ENCODE measurements at regions not wholly inside any gene's neighbourhood (a gene's known extent, or its start where the extent isn't known, plus 50 kb on each side); places are given as distances from the start of the nearest gene placed in this dataset.
"Not testable (repeated sequence)": the region's sequence is repeated elsewhere in the genome, so short reads cannot be mapped to it uniquely, and the experiment has no call there.

- DNase-seq, result no peak
Observed at GRCh38 chr9:90175865-90176264, 466.8 kb downstream of the DIRAS2 start.

- peak; percentile 44 to 87 (median 53) for DNase-seq
Observed at GRCh38 chr9:90176901-90177300, 465.7 kb downstream of the DIRAS2 start.

DNA sequence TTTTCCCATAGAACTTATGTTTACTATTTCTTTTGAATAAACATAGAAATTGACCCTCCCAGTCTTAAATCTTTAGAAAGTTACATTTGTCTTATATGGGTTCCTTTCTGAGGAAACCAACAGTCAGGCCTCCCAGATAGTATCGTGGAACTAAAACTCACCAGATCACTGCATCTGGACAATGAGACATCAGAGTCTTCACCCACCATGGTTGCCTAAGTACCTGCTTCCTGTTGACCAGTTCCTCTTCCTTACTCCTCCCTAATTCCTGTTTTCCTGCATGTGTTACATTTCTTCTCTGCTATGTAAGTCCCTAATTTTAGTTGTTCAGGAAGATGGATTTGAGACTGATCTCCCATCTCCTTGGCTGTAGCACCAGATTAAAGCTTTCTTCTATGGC is 462.2 kb downstream of the DIRAS2 start:
- DNase-seq, result no peak

- no peak for DNase-seq
Observed at GRCh38 chr9:90188656-90189055, 454.0 kb downstream of the DIRAS2 start.

- DNase-seq, result no peak
Observed at GRCh38 chr9:90189306-90189705, 453.3 kb downstream of the DIRAS2 start.

DNA sequence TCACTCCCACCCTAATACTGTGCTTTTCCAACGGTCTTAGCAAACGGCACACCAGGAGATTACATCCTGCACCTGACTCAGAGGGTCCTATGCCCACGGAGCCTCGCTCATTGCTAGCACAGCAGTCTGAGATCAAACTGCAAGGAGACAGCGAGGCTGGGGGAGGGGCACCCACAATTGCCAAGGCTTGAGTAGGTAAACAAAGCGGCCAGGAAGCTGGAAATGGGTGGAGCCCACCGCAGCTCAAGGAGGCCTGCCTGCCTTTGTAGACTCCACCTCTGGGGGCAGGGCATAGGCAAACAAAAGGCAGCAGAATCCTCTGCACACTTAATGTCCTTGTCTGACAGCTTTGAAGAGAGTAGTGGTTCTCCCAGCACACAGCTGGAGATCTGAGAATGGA is 450.2 kb downstream of the DIRAS2 start:
- DNase-seq, result not testable (repeated sequence)

DNA sequence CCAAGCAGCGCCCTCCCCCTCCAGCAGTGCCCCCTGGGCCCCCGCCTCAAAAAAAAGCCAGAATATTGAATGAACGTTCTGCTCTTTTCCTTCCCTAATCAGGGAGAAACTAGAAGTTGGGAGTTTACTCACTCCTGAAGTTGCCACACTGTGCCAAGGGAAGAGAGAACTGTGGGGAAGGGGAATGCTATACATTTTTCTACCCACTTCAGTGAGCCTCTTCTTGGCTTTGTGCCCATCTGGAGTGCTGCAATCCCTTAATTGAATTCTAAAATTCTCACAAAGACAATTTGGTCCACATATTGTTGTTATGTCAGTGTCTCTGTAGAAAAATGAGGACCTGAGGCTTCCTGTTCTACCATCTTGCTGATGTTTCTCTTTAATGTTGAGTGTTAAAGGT is 443.7 kb downstream of the DIRAS2 start:
- DNase-seq, result no peak

DNA sequence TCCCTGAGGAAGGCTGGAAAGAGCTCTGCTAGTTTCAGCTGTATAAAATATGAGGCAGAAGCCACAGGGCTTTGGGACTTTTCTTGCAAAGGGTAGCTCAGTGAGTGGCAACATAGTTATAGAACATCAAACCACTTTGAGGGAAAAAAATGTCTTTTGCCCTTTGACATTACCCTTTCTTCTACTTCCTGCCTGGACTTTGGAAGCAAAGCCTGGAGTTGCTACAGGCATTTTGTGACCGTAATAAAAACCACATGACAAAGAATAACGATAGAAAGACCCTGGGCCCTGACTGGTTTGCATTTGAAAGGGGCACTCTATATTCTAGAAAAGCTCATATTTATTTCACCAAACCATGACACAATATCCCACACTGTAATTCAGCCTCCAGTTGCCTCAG is 440.9 kb downstream of the DIRAS2 start:
- no peak for DNase-seq

DNA sequence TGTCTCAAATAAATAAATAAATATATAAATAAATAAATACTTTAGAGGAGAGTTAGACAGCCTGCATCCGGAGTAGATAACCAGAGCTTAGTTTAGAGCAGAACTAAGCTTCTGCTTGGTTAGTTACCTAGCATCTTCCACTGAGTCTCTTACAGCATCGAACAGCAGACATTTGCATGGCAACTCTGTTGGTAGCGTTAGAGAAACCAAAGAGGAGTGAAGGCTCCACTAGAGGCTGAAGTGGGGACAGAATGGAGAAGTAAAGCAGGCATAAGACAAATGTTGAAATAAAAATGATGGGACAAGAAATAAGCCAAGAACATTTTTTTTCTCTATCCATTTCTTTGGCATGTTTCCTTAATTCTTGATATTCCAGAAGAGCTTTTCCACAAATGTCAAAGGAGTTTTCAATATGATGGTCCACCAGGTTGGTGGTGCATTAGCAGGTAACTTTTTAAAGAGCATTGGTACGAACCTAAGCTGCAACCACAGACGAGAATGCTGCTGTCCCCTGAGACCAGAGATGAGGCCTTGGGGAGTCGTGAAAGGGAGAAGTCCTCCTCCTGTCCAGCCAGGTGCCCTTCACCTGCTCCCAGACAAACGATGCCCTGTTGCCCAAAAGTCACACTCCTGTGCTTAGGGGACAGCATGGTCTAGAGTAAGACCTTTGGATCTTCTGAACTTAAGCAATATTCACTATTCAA is 438.3 kb downstream of the DIRAS2 start:
- DNase-seq, result no peak

- DNase-seq, result not testable (repeated sequence)
Observed at GRCh38 chr9:90213045-90213444, 429.6 kb downstream of the DIRAS2 start.

DNA sequence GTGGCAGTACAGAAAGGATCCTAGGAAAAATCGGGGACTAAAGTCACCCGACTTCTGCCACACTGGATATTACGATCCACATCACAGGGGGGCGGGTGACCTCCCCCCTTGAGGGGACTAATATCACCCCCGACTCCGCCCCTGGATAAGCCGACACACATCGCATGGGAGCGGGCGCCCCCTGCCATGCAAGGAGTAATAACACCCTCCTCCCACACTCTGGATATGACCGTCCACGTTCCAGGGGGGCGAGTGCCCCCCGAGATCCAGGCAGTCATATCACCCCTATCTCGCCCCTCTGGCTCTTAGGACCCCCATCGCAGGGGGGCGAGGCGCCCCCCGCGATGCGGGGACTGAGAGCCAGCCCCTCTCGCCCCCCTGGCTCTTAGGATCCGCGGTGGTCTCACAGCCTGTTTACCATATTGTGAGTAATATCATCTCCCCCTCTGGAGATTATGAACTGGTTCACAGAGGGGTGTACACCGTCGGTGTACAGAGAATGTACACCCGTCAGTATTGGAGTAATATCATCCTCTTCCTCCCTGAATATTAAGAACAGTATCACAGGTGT is 423.0 kb downstream of the DIRAS2 start:
- no peak for DNase-seq

- DNase-seq, result not testable (repeated sequence)
Observed at GRCh38 chr9:90221899-90222298, 420.7 kb downstream of the DIRAS2 start.

DNA sequence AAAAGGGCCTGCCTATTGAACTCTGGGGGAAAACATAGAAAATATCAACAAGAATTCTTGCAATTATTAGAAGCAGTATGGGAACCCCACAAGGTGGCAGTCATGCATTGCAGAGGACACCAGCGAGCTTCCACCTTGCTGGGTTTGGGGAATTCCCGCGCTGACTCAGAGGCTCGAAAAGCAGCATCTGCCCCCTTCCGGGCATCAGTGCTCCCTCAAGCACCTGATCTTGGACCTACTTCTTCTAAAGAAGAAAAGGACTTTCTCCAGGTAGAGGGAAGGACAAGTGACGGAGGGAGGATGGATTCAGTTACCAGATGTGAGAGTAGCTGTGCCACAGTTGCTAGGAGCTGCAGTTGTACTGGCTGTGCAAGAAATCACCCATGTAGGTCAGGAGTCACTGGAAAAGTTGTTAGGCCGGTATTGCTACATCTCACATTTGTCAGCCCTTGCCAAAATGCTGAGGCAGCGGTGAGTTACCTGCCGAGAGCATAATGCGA is 415.7 kb downstream of the DIRAS2 start:
- DNase-seq, result peak; percentile 28 to 87 (median 60)

DNA sequence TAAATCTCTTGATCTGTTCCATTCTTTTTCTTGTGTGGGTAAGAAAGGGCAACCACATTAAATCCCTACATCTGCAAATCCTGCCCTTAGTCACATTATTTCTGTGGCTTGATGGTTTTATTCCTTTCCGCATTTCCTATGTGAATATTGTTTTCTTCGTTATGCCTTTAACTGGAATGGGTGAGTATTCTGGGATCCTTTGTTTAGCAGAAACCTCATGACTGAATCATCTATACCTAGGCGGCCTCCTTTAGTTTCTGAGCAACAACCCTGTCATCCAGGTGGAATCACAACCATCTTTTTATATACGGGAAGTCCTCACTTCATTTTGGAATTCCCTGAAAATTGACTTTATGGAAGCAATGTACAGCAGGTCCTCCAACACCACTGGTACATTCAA is 409.5 kb downstream of the DIRAS2 start:
- not testable (repeated sequence) for DNase-seq

DNA sequence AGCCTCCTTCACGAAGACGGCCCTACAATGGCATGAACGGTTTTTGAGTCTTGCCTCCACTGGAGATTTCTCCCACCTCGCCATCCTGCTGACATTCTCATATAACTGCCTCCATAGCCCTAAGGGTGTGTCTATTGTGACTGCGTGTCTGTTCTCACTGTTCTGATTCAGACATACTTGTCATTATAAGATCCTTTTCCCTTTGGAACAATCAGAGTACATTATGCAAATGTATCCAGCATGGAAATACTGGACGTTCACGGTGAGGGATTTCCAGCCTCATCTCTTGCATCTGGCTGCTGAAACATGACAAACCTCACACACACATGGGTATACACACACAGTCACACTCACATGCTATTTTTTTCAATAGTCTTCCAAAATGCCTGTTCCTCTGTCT is 402.1 kb downstream of the DIRAS2 start:
- no peak for DNase-seq

GRCh38 chr9:90245661-90246060 is 397.0 kb downstream of the DIRAS2 start:
- no peak for DNase-seq

DNA sequence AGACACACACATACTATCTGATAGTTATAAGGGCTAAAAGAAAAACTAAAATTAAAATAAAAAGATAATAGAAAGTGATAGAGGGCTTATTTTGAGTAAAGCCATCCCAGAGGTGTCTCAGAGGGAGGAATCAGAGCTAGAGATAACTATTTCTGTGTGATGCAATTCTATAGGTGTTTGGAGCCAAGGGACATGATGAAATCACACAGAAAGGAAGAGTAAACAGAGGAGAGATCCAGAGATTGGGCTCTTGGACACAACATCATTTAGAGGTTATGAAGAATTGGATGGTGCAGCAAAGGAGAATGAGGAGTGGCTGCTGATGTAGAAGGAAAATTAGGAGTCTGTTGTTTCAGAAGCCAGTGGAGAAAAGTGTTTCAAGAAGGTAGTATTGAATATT is 393.5 kb downstream of the DIRAS2 start:
- DNase-seq, result no peak

DNA sequence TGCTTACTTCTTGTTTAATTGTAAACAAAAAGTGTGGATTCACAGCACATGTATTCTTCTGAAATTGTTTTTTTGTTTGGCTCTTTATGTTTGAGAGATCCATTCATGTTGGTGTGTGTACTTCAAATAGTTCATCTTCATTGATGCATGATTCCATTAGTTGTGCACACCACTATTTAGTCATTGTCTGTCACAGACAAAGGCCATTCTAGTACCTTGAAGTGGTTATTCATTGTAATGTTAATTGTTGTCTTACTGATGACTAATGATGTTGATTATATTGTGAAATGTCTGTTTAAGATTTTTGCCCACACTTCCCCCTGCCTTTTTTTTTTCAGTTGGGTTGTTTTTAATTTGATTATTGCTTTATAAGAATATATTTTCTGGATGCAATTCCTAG is 391.3 kb downstream of the DIRAS2 start:
- peak in 1 of 3 experiments; percentile 33 for DNase-seq

DNA sequence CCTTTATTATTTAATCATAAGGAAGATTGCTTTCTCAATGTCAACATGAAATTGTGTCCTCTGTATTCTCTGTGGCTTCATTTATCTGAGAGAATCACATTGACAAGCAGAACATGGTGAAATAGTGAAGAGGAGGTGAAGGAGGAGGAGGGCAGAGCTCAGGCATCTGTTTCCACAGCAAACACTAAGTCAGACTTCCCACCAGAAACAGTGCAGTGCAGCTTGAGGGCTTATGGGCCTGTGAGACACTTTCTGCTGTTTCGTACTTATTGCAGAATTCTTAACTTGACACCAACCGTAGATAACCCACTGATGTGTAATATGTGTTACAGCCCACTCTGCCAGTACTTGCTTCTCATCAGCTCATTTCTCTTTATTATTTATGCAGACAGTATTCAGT is 386.3 kb downstream of the DIRAS2 start:
- no peak for DNase-seq

GRCh38 chr9:90259311-90260246 is 383.0 kb downstream of the DIRAS2 start:
- no peak for DNase-seq

DNA sequence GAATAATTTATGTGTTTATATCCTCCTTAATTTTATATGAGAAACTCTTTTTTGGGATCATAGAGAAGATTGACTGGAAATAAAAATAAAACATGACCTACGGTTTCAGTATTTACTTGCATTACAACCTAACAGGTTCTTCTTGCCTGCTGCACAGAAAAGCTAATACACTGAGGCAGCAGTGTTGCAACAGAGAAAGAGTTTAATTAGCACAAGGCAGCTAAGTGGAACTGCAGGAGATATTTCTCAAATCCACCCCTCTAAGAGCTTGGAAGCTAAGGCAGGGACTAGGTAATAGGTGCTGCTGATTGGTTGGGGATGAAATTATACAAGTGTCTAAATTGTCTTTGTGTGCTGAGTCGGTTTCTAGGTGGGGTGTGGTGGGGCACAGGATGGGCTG is 380.9 kb downstream of the DIRAS2 start:
- DNase-seq, result no peak

DNA sequence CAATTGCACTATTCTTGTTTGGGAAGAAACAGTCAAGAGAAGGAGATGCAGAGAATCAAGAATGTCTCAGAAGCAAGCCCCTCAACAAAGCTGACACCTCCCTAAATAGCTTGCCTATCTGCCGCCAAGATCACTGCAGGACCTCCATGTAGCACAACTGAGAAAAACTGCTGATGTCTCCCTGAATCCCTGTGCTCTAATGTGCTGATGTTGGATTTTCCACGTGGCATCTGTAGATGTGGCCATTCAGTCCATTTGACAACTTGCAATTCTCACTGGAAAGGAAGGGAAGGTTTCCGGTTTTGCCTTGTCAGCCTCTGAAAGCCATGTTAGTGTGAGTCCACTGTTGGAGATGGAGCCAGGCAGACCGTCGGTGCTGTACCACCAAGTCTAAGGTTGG is 374.0 kb downstream of the DIRAS2 start:
- no peak for DNase-seq

- DNase-seq, result no peak
Observed at GRCh38 chr9:90271707-90272106, 370.9 kb downstream of the DIRAS2 start.

- DNase-seq, result no peak
Observed at GRCh38 chr9:90274725-90275124, 367.9 kb downstream of the DIRAS2 start.

All from NCI-H1417 (cell line).